Thyroid gland (tissue), 4 donors: ENCODE measurements at regions not wholly inside any gene's neighbourhood (a gene's known extent, or its start where the extent isn't known, plus 50 kb on each side); places are given as distances from the start of the nearest gene placed in this dataset.

ENCODE experiments used
- DNase-seq, 2 donors: peaks; one replicate each; pipeline ENCODE4 v3.0.0-alpha.2; 2019
- H3K27ac ChIP-seq, 3 donors: fragments of 200-600 bp; sonication (generic); 1 replicate in 2 of 3; 2 replicates in 1 of 3; pipeline ENCODE4 v1.5.1; 2016 to 2019; ENCODE audit warnings: mild to moderate bottlenecking in 1 of 3, moderate library complexity in 1 of 3
- H3K27me3 ChIP-seq: fragments of 200-600 bp; sonication (generic); one replicate; pipeline ENCODE4 v1.5.1; 2019
- H3K36me3 ChIP-seq, 2 donors: fragments of 200-600 bp; sonication (generic); one replicate each; pipeline ENCODE4 v1.5.1; 2016 to 2019
- H3K4me1 ChIP-seq, 2 donors: fragments of 200-600 bp; sonication (generic); one replicate each; pipeline ENCODE4 v1.5.1; 2017 to 2019
- H3K4me3 ChIP-seq, 3 donors: fragments of 200-600 bp; sonication (generic); replicated peaks in 1 of 3; 1 replicate in 2 of 3; 2 replicates in 1 of 3; pipeline ENCODE4 v1.5.1; 2016; ENCODE audit warnings: mild to moderate bottlenecking in 1 of 3
- H3K9me3 ChIP-seq: fragments of 200-600 bp; sonication (generic); one replicate; pipeline ENCODE4 v1.5.1; 2017
- CTCF ChIP-seq, 6 experiments: fragments of 200-600 bp in 3 of 6; fragments of 450-650 bp in 3 of 6; sonication (generic) in 3 of 6; IDR thresholded peaks; one replicate each; pipeline ENCODE4 v1.5.1; 2016 to 2019; ENCODE audit warnings: antibody characterized with exemption in 6 of 6, mild to moderate bottlenecking in 2 of 6, inconsistent platforms in 1 of 6, moderate library complexity in 1 of 6
- POLR2A ChIP-seq, 2 donors: fragments of 450-650 bp; IDR thresholded peaks; one replicate each; pipeline ENCODE4 v1.6.1; 2017; ENCODE audit warnings: antibody characterized with exemption in 2 of 2, mild to moderate bottlenecking in 2 of 2, moderate library complexity in 1 of 2
- WGBS, 2 donors: methylation state at CpG; one replicate each; pipeline ENCODE4 v1.1.5; 2017; 5-methylcytosine and 5-hydroxymethylcytosine counted together
- intact Hi-C: fragments of 100-400 bp; cut with DNase I; formaldehyde crosslinking; loops from one replicate; pipeline ENCODE4 v1.15.1; 2023

- Histone ChIP-seq H3K9me3 (no peaks in the 10 kb centered on the region), H3K27ac (no peak overlapping the region), H3K4me1 (no peaks in the 10 kb centered on the region), H3K27me3 (no peaks in the 10 kb centered on the region), H3K4me3 (no peak overlapping the region), H3K36me3 (no peaks in the 10 kb centered on the region)
- WGBS, 2 donors, result 66 to 69% methylated on average over 3 of the region's 3 CpGs
- intact Hi-C loops, result no loop called here
- no peak for TF ChIP-seq POLR2A (IDR thresholded peaks at IDR 0.05)
- no peak for TF ChIP-seq CTCF (IDR thresholded peaks at IDR 0.05)
- no peak for DNase-seq
These were observed 778.7 kb downstream of the OLFM4 start for GRCh38 chr13:53807251-53807834.

GRCh38 chr13:53821632-53822031 lies 793.0 kb downstream of the OLFM4 start:
- no peak for DNase-seq
- no peaks in the 10 kb centered on the region for H3K27me3 ChIP-seq
- WGBS, 2 donors, result 74 to 79% methylated on average over 10 of the region's 10 CpGs
- no peaks in the 10 kb centered on the region for H3K4me1 ChIP-seq
- TF ChIP-seq CTCF (IDR thresholded peaks at IDR 0.05) (no peak), POLR2A (IDR thresholded peaks at IDR 0.05) (no peak)
- H3K9me3 ChIP-seq, result no peaks in the 10 kb centered on the region
- no peak overlapping the region for H3K4me3 ChIP-seq
- H3K27ac ChIP-seq, result no peak overlapping the region
- intact Hi-C loops, result no loop called here
- no peaks in the 10 kb centered on the region for H3K36me3 ChIP-seq

GRCh38 chr13:53822136-53822535 lies 793.5 kb downstream of the OLFM4 start:
- intact Hi-C loops, result no loop called here
- no peak for DNase-seq
- Histone ChIP-seq H3K4me1 (no peaks in the 10 kb centered on the region), H3K36me3 (no peaks in the 10 kb centered on the region), H3K4me3 (no peak overlapping the region), H3K9me3 (no peaks in the 10 kb centered on the region), H3K27ac (no peak overlapping the region), H3K27me3 (no peaks in the 10 kb centered on the region)
- 76 to 83% methylated on average over 5 of the region's 5 CpGs for WGBS, 2 donors
- TF ChIP-seq CTCF (IDR thresholded peaks at IDR 0.05) (no peak), POLR2A (IDR thresholded peaks at IDR 0.05) (no peak)

GRCh38 chr13:53839461-53839860 lies 810.8 kb downstream of the OLFM4 start:
- no peak overlapping the region for H3K27ac ChIP-seq
- no peaks in the 10 kb centered on the region for H3K9me3 ChIP-seq
- DNase-seq, result no peak
- H3K36me3 ChIP-seq, result no peaks in the 10 kb centered on the region
- TF ChIP-seq POLR2A (IDR thresholded peaks at IDR 0.05) (no peak), CTCF (IDR thresholded peaks at IDR 0.05) (no peak)
- no peaks in the 10 kb centered on the region for H3K27me3 ChIP-seq
- intact Hi-C loops, result no loop called here
- H3K4me1 ChIP-seq, result no peaks in the 10 kb centered on the region
- H3K4me3 ChIP-seq, result no peak overlapping the region

GRCh38 chr13:53844473-53845146 lies 816.0 kb downstream of the OLFM4 start:
- no peak overlapping the region for H3K27ac ChIP-seq
- intact Hi-C loops, result no loop called here
- no peaks in the 10 kb centered on the region for H3K4me1 ChIP-seq
- no peaks in the 10 kb centered on the region for H3K9me3 ChIP-seq
- no peaks in the 10 kb centered on the region for H3K27me3 ChIP-seq
- TF ChIP-seq POLR2A (IDR thresholded peaks at IDR 0.05), result no peak
- no peak for TF ChIP-seq CTCF (IDR thresholded peaks at IDR 0.05)
- DNase-seq, result no peak
- 74 to 75% methylated on average over 6 of the region's 6 CpGs for WGBS, 2 donors
- H3K4me3 ChIP-seq, result no peak overlapping the region
- no peaks in the 10 kb centered on the region for H3K36me3 ChIP-seq
